Endothelial cell of umbilical vein (primary cell): ENCODE measurements at regions not wholly inside any gene's neighbourhood (a gene's known extent, or its start where the extent isn't known, plus 50 kb on each side); places are given as distances from the start of the nearest gene placed in this dataset.

Experiments
- CTCF ChIP-seq, 2 donors: IDR thresholded peaks; 1 replicate in 1 of 2; 2 replicates in 1 of 2; pipeline ENCODE4 v1.5.1; 2011; ENCODE audit warnings: low read length in 2 of 2, mild to moderate bottlenecking in 2 of 2, moderate library complexity in 2 of 2, control low read depth in 1 of 2, inconsistent platforms in 1 of 2, low read depth in 1 of 2; ENCODE audit not compliant: insufficient read depth in 1 of 2; ENCODE audit errors: extremely low read depth in 1 of 2
- EZH2 ChIP-seq: IDR thresholded peaks from 2 replicates; pipeline ENCODE4 v1.6.1; 2012; ENCODE audit warnings: borderline replicate concordance, low read depth, mild to moderate bottlenecking, moderate library complexity, low read length, inconsistent platforms; ENCODE audit not compliant: severe bottlenecking

GRCh38 chr2:220478305-220479058 is 851.1 kb downstream of the SLC4A3 start:
- TF ChIP-seq CTCF (IDR thresholded peaks at IDR 0.05; ENCODE audit: extremely low read depth in 1 of 2, insufficient read depth in 1 of 2, low read depth in 1 of 2, low read length in 2 of 2) (no peak), EZH2 (no peak)
